ENCODE measurements at regions not wholly inside any gene's neighbourhood (a gene's known extent, or its start where the extent isn't known, plus 50 kb on each side); places are given as distances from the start of the nearest gene placed in this dataset.

GRCh38 chr18:78402966-78403365 lies 576.7 kb upstream of the SALL3 start:
- TF ChIP-seq CTCF (IDR thresholded peaks at IDR 0.05) = no peak
- no peak for TF ChIP-seq POLR2A (IDR thresholded peaks at IDR 0.05)

Data from heart left ventricle (tissue), 13 donors.